ENCODE measurements at regions not wholly inside any gene's neighbourhood (a gene's known extent, or its start where the extent isn't known, plus 50 kb on each side); places are given as distances from the start of the nearest gene placed in this dataset.
"Not testable (repeated sequence)": the region's sequence is repeated elsewhere in the genome, so short reads cannot be mapped to it uniquely, and the experiment has no call there.

DNA sequence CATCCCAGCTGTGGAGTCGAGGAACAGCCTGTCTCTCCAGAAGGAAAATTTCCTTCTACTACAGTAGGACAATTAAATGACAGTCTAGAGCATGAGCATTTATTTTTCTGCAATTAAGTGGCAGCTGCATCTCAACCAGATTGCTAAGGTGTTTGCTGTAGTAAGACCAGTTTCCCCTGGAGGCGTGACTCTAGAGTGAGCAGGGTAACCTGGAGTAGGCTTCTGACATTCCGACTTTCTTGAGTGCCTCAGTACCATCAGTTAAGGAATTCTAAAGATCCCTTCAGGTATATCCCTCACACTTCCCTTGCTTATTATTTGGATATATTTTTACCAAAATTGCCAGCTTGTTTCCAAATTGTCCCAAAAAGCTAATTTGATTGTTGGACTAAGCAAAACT lies 59.2 kb upstream of the IRX2 start:
- Histone ChIP-seq H4K20me1 (ENCODE audit: insufficient read depth, low read length) (no peaks in the 10 kb centered on the region), H3K4me2 (replicated peaks; ENCODE audit: extremely low read depth, low read length, poor library complexity, severe bottlenecking) (no peak overlapping the region), H3K27ac (ENCODE audit: low read depth in 1 of 2, low read length in 2 of 2) (no peak overlapping the region), H3K9me3 (replicated peaks in 1 of 2; ENCODE audit: control insufficient read depth in 1 of 2, insufficient read depth in 1 of 2, low read length in 2 of 2) (peaks cover 7 to 14% of the 10 kb centered on the region in 2 donors), H3K9ac (ENCODE audit: insufficient read depth, low read length, poor library complexity, severe bottlenecking) (no peak overlapping the region), H3K27me3 (ENCODE audit: control insufficient read depth in 2 of 2, insufficient read depth in 2 of 2, low read length in 2 of 2) (no peaks in the 10 kb centered on the region), H3K79me2 (ENCODE audit: insufficient read depth, low read length) (no peaks in the 10 kb centered on the region), H3K4me1 (ENCODE audit: control insufficient read depth in 1 of 2, insufficient read depth in 2 of 2, low read length in 2 of 2) (no peaks in the 10 kb centered on the region), H2AFZ (ENCODE audit: insufficient read depth, low read depth, low read length, poor library complexity, severe bottlenecking) (no peak overlapping the region), H3K4me3 (replicated peaks in 1 of 3; ENCODE audit: low read depth in 2 of 3, low read length in 3 of 3) (no peak overlapping the region), H3K36me3 (replicated peaks in 1 of 2; ENCODE audit: control insufficient read depth in 1 of 2, insufficient read depth in 2 of 2, low read length in 2 of 2) (no peaks in the 10 kb centered on the region)
- no peak for DNase-seq
- no peak overlapping the region for H3K4me3 Mint-ChIP-seq
- H3K4me1 Mint-ChIP-seq: no peaks in the 10 kb centered on the region
- no CpG with 5 or more reads among the region's 3 CpGs for WGBS (ENCODE audit: insufficient coverage)
- peaks cover 0 to 17% (median 4%) of the 10 kb centered on the region in 7 donors for H3K9me3 Mint-ChIP-seq
- intact Hi-C loops (cut with micrococcal nuclease): no loop called here
- peaks cover 0 to 2% (median 0%) of the 10 kb centered on the region in 3 donors for H3K27me3 Mint-ChIP-seq (ENCODE audit: low read depth in 3 of 3)
- TF ChIP-seq, protein P1, sequence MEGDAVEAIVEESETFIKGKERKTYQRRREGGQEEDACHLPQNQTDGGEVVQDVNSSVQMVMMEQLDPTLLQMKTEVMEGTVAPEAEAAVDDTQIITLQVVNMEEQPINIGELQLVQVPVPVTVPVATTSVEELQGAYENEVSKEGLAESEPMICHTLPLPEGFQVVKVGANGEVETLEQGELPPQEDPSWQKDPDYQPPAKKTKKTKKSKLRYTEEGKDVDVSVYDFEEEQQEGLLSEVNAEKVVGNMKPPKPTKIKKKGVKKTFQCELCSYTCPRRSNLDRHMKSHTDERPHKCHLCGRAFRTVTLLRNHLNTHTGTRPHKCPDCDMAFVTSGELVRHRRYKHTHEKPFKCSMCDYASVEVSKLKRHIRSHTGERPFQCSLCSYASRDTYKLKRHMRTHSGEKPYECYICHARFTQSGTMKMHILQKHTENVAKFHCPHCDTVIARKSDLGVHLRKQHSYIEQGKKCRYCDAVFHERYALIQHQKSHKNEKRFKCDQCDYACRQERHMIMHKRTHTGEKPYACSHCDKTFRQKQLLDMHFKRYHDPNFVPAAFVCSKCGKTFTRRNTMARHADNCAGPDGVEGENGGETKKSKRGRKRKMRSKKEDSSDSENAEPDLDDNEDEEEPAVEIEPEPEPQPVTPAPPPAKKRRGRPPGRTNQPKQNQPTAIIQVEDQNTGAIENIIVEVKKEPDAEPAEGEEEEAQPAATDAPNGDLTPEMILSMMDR (IDR thresholded peaks at IDR 0.05): no peak
- H3K36me3 Mint-ChIP-seq: no peaks in the 10 kb centered on the region
- peak overlapping the region in 1 of 7 donors; percentile 35 for H3K27ac Mint-ChIP-seq

DNA sequence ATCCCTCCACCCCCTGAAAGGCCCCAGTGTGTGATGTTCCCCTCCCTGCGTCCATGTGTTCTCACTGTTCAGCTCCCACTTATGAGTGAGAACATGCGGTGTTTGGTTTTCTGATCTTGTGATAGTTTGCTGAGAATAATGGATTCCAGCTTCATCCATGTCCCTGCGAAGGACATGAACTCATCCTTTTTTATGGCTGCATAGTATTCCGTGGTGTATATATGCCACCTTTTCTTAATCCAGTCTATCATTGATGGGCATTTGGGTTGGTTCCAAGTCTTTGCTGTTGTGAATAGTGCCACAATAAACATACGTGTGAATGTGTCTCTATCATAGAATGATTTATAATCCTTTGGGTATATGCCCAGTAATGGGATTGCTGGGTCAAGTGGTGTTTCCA lies 55.8 kb upstream of the IRX2 start:
- H3K4me3 ChIP-seq (replicated peaks in 1 of 3; ENCODE audit: low read depth in 2 of 3, low read length in 3 of 3); H3K27ac Mint-ChIP-seq; H3K4me2 ChIP-seq (replicated peaks; ENCODE audit: extremely low read depth, low read length, poor library complexity, severe bottlenecking); intact Hi-C loops (cut with micrococcal nuclease); H3K27me3 Mint-ChIP-seq (ENCODE audit: low read depth in 3 of 3); H3K4me1 Mint-ChIP-seq; H2AFZ ChIP-seq (ENCODE audit: insufficient read depth, low read depth, low read length, poor library complexity, severe bottlenecking); H3K79me2 ChIP-seq (ENCODE audit: insufficient read depth, low read length); H3K27ac ChIP-seq (ENCODE audit: low read depth in 1 of 2, low read length in 2 of 2); H3K36me3 Mint-ChIP-seq; H3K9ac ChIP-seq (ENCODE audit: insufficient read depth, low read length, poor library complexity, severe bottlenecking); H3K36me3 ChIP-seq (replicated peaks in 1 of 2; ENCODE audit: control insufficient read depth in 1 of 2, insufficient read depth in 2 of 2, low read length in 2 of 2); H4K20me1 ChIP-seq (ENCODE audit: insufficient read depth, low read length); H3K4me3 Mint-ChIP-seq; H3K27me3 ChIP-seq (ENCODE audit: control insufficient read depth in 2 of 2, insufficient read depth in 2 of 2, low read length in 2 of 2); DNase-seq; H3K4me1 ChIP-seq (ENCODE audit: control insufficient read depth in 1 of 2, insufficient read depth in 2 of 2, low read length in 2 of 2): not testable (repeated sequence)
- peaks cover 7 to 14% of the 10 kb centered on the region in 2 donors for H3K9me3 ChIP-seq (replicated peaks in 1 of 2; ENCODE audit: control insufficient read depth in 1 of 2, insufficient read depth in 1 of 2, low read length in 2 of 2)
- WGBS (ENCODE audit: insufficient coverage): no CpG with 5 or more reads among the region's 5 CpGs
- H3K9me3 Mint-ChIP-seq: peaks cover 0 to 20% (median 4%) of the 10 kb centered on the region in 7 donors
